Progenitor cell of endocrine pancreas (in vitro differentiated cells): ENCODE measurements at regions not wholly inside any gene's neighbourhood (a gene's known extent, or its start where the extent isn't known, plus 50 kb on each side); places are given as distances from the start of the nearest gene placed in this dataset.

Experiments used
- DNase-seq: peaks from one replicate; pipeline ENCODE4 v3.0.0; 2021; ENCODE audit warnings: low spot score; ENCODE audit not compliant: unreplicated experiment
- H3K27ac Mint-ChIP-seq: 2 replicates; pipeline ENCODE4 v1.8.0; 2021; ENCODE audit warnings: mild to moderate bottlenecking, moderate library complexity, mixed read lengths
- H3K27me3 Mint-ChIP-seq: 2 replicates; pipeline ENCODE4 v1.8.0; 2021; ENCODE audit warnings: mixed read lengths
- H3K36me3 Mint-ChIP-seq: 2 replicates; pipeline ENCODE4 v1.8.0; 2022; ENCODE audit warnings: mixed read lengths; ENCODE audit not compliant: insufficient read depth
- H3K4me1 Mint-ChIP-seq: 2 replicates; pipeline ENCODE4 v1.8.0; 2021; ENCODE audit warnings: low read depth, mixed read lengths
- H3K4me3 Mint-ChIP-seq: 2 replicates; pipeline ENCODE4 v1.8.0; 2021; ENCODE audit warnings: low read depth, mild to moderate bottlenecking, moderate library complexity, mixed read lengths
- H3K9me3 Mint-ChIP-seq: 2 replicates; pipeline ENCODE4 v1.8.0; 2021; ENCODE audit warnings: low read depth, mixed read lengths
- TF ChIP-seq, protein P1 (sequence below): fragments of 200-600 bp; sonication (generic); IDR thresholded peaks from one replicate; pipeline ENCODE4 v1.5.0; 2021; ENCODE audit warnings: antibody characterized with exemption, mild to moderate bottlenecking; ENCODE audit not compliant: unreplicated experiment

DNA sequence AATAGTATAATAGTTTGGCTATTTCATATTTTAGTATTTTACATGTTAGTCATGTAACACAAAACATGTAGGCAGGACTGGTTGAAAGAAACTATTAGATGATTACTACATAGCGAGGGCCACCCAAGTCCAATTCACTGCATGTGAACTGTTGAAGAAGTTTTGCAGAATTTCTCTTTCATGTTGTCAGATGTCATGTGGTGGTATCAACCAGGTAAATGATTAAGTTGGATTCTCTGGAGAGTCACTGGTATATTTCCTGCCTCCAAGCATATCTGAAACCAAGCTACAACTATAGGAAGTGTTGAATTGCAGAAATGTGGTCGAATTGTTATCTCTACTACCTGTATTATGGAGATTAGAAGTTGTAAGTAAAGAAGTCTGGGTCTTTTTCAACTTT, 137.8 kb upstream of the DPYD start:
- no peaks in the 10 kb centered on the region for H3K27me3 Mint-ChIP-seq
- H3K9me3 Mint-ChIP-seq: no peaks in the 10 kb centered on the region
- no peak overlapping the region for H3K4me3 Mint-ChIP-seq
- no peaks in the 10 kb centered on the region for H3K36me3 Mint-ChIP-seq
- DNase-seq: no peak
- TF ChIP-seq, protein P1, sequence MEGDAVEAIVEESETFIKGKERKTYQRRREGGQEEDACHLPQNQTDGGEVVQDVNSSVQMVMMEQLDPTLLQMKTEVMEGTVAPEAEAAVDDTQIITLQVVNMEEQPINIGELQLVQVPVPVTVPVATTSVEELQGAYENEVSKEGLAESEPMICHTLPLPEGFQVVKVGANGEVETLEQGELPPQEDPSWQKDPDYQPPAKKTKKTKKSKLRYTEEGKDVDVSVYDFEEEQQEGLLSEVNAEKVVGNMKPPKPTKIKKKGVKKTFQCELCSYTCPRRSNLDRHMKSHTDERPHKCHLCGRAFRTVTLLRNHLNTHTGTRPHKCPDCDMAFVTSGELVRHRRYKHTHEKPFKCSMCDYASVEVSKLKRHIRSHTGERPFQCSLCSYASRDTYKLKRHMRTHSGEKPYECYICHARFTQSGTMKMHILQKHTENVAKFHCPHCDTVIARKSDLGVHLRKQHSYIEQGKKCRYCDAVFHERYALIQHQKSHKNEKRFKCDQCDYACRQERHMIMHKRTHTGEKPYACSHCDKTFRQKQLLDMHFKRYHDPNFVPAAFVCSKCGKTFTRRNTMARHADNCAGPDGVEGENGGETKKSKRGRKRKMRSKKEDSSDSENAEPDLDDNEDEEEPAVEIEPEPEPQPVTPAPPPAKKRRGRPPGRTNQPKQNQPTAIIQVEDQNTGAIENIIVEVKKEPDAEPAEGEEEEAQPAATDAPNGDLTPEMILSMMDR: no peak
- H3K4me1 Mint-ChIP-seq: peaks cover 16% of the 10 kb centered on the region
- no peak overlapping the region for H3K27ac Mint-ChIP-seq

DNA sequence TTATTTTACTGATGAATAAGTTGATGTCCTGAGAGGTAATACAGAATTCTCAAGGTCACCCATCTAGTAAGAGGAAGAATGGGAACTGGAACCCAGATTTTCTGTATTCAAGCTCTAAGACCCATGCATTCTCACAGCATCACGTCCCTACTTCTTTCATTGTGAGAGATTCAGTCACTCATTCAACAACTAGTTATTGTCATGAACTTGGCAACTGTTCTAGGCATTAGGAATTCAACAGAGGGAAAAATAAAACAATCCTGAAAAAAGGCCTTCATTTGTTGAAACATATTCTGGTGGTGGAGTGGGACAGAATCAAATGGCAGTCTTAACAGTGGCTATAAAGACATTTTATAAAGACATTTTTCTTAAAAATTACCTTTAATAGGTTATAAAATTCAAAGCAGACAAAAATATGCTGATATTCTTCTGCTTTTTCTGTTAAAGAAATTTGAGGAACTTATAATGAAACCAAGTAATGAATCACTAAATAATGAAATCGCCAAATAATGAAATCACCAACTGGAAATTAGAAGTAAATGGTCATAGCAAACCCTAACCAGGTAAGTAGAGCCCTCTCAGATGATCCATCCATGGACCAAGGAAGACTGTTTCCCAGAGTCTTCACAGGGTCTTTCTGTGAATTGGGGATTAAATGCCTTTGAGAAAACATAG, 136.5 kb upstream of the DPYD start:
- peaks cover 20% of the 10 kb centered on the region for H3K4me1 Mint-ChIP-seq
- H3K27me3 Mint-ChIP-seq: peaks cover 3% of the 10 kb centered on the region
- H3K9me3 Mint-ChIP-seq: no peaks in the 10 kb centered on the region
- H3K36me3 Mint-ChIP-seq: no peaks in the 10 kb centered on the region
- no peak overlapping the region for H3K4me3 Mint-ChIP-seq
- no peak overlapping the region for H3K27ac Mint-ChIP-seq
- TF ChIP-seq, protein P1: no peak
- DNase-seq: no peak

- TF ChIP-seq, protein P1: no peak
Observed at GRCh38 chr1:98056781-98057180, 135.9 kb upstream of the DPYD start.

DNA sequence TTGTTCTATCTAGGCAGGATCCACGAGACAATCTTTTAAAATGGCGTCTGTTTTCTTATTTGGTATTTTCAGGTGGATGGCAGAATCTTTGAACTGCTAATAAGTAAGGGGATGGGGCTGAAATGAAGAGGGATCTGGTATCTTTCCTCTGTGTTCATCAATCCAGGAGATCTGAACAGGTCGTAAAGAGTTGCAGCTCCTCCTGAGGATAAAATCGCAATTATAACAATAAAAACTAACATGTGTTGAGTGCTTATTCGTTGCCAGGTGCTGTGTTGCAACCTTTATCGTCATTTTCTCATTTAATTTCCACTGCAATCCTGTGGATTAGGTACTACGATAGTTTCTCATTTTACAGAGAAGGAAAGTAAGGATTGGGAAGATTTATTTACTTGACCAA, 134.6 kb upstream of the DPYD start:
- Mint-ChIP-seq H3K36me3 (no peaks in the 10 kb centered on the region), H3K4me3 (no peak overlapping the region)

More at GRCh38 chr1:98056781-98057180, 135.9 kb upstream of the DPYD start:
- Mint-ChIP-seq H3K4me3 (no peak overlapping the region), H3K9me3 (no peaks in the 10 kb centered on the region), H3K36me3 (no peaks in the 10 kb centered on the region), H3K27me3 (peaks cover 3% of the 10 kb centered on the region), H3K4me1 (peaks cover 20% of the 10 kb centered on the region), H3K27ac (no peak overlapping the region)
- DNase-seq: no peak

DNA sequence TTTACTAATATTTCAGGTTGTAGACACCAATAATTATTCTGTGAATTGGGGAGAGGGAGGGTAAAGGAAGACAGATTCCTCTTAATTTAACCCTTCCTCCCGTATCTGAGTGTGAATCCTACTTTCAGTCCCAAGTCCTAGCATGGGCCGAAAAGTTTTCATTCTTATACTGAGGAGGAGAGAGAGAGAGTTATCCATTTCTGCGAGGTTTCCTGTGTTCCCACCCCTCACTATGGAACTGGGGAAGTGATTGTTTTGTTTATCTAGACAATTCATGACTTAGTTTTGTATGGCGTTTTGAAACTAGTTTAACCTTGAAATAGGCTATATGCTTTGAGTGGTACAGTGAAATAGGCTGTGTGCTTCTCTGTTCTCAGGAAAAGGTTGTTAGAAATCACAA, 134.0 kb upstream of the DPYD start:
- H3K27me3 Mint-ChIP-seq: peaks cover 10% of the 10 kb centered on the region
- H3K36me3 Mint-ChIP-seq: no peaks in the 10 kb centered on the region

More for the DNA sequence above, 134.6 kb upstream of the DPYD start:
- H3K27ac Mint-ChIP-seq: no peak overlapping the region
- DNase-seq: no peak
- peaks cover 7% of the 10 kb centered on the region for H3K27me3 Mint-ChIP-seq
- TF ChIP-seq, protein P1: no peak
- H3K4me1 Mint-ChIP-seq: peaks cover 21% of the 10 kb centered on the region
- no peaks in the 10 kb centered on the region for H3K9me3 Mint-ChIP-seq

More for the DNA sequence above, 134.0 kb upstream of the DPYD start:
- no peaks in the 10 kb centered on the region for H3K9me3 Mint-ChIP-seq
- TF ChIP-seq, protein P1: no peak
- H3K27ac Mint-ChIP-seq: peak overlapping the region; percentile 21
- peaks cover 20% of the 10 kb centered on the region for H3K4me1 Mint-ChIP-seq
- H3K4me3 Mint-ChIP-seq: peak overlapping the region; percentile 78
- no peak for DNase-seq
